ENCODE measurements at regions not wholly inside any gene's neighbourhood (a gene's known extent, or its start where the extent isn't known, plus 50 kb on each side); places are given as distances from the start of the nearest gene placed in this dataset.

DNA sequence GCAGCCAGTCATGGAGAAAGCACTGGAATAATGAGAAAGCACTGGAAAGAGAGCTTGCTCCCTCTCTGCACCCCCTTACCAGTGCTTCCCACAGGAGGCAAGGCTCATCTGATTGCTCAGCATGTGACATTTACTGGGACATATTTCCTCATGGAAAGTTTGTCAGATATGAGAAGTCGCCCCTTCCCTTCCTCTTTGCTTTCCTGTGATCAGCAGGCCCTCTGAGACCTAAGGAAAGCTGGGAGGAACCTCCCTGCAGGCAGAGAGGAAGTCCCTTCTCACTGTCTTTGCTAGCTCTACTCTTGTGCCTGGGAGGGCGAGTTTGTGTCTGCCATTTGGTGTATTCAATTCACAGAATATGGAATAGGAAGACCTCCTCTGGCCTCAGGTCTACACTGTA is 283.8 kb downstream of the ALDH8A1 start:
- TF ChIP-seq, protein P1, sequence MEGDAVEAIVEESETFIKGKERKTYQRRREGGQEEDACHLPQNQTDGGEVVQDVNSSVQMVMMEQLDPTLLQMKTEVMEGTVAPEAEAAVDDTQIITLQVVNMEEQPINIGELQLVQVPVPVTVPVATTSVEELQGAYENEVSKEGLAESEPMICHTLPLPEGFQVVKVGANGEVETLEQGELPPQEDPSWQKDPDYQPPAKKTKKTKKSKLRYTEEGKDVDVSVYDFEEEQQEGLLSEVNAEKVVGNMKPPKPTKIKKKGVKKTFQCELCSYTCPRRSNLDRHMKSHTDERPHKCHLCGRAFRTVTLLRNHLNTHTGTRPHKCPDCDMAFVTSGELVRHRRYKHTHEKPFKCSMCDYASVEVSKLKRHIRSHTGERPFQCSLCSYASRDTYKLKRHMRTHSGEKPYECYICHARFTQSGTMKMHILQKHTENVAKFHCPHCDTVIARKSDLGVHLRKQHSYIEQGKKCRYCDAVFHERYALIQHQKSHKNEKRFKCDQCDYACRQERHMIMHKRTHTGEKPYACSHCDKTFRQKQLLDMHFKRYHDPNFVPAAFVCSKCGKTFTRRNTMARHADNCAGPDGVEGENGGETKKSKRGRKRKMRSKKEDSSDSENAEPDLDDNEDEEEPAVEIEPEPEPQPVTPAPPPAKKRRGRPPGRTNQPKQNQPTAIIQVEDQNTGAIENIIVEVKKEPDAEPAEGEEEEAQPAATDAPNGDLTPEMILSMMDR (IDR thresholded peaks at IDR 0.05) = no peak
- TF ChIP-seq POLR2A (IDR thresholded peaks at IDR 0.05) = no peak
